Stimulated activated CD4-positive, alpha-beta T cell treated with anti-CD3 and anti-CD28 coated beads, Interleukin-15, amount 100 ng/mL, for 1 hour (primary cell): ENCODE measurements at regions not wholly inside any gene's neighbourhood (a gene's known extent, or its start where the extent isn't known, plus 50 kb on each side); places are given as distances from the start of the nearest gene placed in this dataset.

Experiments
- DNase-seq, 2 donors: peaks; one replicate each; pipeline ENCODE4 v3.0.0-alpha.2; 2020; ENCODE audit warnings: low read depth in 1 of 2, low spot score in 1 of 2

DNA sequence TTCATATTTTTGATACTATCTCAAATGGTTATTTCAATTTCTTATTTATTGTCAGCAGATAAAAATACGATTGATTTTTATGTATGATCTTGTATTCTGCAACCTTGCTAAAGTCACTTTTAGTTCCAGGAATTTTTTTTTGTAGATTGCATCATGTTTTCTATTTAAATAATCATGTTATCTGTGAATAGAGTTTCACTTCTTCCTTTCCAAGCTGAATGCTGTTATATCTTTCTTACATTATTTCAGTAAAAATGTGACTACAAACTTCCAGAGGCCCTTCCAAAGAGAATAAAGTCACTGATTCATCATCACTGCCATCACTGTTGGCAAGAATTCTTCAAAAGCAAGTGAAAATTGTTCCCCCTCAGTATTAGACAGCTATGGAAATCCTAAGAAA, 104.7 kb upstream of the RAP1B start:
- no peak for DNase-seq

DNA sequence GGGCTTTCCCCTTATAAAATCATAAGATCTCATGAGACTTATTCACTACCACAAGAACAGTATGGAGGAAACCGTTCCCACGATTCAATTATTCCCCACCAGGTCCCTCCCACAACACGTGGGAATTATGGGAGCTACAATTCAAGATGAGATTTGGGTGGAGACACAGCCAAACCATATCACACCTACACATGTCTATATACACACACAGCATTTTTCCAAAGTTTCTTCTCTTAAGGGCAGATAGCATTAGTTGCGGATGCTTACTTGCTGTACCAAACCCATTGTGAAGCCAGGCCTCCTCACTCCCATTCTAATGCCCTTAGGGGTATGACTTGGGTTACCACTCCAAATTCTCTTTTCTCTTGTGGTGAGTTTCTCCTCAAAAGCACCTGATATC, 104.1 kb upstream of the RAP1B start:
- no peak for DNase-seq

DNA sequence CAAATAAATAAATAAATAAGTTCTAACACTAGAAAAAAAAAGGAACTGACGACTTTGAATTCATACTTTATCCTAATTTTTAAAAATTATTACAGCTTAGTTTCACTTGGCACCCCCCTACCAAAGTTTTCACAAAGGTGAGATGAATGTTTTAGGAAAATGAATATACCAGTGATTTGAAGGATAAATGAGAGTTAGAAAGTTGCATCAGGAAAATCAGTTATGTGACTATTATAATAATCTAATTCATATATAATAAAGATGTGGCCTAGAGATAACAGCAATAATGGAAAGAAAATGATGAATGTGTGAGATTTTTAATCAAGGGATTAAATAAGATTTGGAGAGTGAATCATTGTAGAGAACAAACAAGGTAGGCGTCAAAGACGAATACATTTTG, 103.0 kb upstream of the RAP1B start:
- no peak for DNase-seq

DNA sequence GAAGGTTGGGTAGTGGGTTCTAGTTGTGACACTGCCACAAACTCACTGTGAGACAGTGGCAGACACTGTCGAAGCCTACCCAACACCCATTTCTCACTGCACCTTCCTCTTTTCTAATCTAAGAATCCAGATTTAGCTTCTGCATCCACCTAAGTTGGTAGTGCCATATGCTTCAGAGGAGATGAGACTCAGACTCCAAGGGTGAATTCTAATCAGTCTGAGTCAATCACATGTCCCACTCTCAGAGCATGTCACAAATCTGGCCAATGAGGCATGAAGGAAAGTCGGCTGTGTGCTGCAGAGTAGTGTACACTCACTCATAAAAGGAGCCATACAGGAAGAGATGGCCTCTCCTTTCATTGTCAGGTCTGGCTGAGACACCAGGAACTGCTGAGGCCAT, 102.1 kb upstream of the RAP1B start:
- no peak for DNase-seq

DNA sequence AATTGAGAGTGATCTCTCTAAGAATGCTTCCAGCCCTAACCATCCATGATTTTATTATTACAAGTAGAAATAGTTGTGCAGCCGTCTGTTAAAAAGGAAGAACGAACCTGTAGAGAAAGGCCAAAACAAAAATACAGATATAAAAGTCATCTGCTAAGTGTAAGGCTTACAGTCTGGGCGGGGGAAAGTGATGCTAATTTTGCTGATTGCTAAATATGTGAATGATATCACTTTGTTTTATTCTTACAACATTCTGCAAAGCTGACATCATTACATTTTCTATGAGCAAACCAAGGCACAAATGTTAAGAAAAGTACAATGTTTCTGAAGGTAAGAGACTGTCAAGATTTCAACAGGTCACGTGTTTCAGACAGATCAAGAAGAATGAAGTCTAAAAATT, 101.5 kb upstream of the RAP1B start:
- DNase-seq, result no peak

DNA sequence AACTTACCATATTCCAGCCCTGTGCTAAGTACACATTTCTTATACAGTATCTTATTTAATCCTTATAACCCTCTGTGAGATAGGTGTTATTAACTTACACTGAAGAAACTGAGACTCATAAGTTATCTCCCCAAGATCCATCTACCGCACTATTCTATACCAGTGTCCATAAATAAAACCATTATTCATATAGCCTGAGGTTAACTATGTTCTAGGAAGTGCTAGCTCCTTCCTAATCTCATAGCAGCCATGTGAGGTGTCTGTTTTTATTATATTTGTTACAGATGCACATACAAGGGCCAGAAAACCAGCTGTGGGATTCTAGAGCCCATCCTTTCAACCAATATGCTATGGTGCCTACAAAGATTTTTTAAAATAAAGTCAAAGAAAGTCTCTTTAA, 100.3 kb upstream of the RAP1B start:
- DNase-seq, result no peak

DNA sequence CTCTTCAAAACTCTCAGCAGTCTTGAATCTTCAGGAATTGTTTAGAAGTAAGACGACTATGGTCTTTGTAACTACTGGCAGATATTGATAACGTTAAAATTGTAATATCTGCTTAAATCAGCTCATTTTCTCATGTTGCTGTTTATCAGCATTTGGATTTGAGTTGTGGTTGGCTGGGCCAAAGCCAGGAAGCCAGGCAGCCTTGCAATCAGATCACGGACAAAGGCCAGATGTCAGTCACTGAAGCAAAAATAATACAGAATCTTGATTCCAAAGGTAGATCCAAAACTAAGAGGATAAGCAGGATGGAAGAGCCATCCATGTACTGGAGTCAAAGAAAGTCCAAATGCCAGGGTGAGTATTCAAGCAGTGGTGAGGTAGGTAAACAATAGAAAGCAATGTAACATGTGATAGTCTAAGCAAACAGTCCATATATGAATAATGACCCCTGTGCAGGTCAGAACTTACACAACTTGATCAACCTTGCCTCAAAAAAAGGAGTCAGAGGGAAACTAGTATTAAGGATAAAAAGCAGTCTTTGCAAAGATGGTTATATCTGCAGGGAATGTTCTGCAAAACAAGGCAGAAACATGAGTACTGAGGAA, 95.8 kb upstream of the RAP1B start:
- DNase-seq, result no peak

DNA sequence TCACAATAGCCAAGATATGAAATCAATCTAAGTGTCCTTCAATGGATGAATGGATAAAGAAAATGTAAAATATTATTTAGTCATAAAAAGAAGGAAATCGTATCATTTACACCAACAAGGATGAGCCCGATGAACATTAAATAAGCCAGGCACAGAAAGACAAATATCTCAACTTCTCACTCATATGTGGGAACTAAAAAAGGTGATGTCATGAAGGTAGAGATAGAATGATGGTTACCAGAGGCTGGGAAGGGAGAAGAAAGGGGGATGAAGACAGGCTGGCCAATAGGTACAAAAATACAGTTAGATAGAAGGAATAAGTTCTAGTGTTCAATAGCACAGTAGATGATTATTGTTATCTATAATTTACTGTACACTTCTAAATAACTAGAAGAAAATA, 94.9 kb upstream of the RAP1B start:
- DNase-seq, result no peak

DNA sequence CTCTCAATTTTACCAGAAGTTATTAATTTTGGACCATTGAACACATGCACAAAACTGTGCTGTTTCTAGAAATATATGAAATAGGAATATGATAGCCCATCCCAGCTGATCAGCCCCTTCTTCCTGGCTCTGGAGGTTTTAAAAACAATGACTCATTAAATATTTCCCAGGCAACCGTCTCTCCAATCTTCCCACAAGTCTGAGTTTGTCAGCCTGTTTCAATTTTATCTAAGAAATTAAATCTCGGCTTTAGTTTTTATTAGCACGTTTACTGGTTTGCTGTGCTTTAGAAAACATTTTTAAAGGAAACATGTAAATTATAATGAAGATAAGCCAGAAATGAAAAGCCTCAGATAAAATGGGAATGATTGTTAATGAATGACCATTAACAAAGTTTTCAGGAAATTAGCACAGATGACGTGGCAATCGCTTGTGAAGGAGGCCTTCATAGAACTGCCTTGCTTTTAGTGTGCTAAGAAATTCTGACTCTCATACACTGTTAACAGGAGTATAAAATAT, 89.3 kb upstream of the RAP1B start:
- no peak for DNase-seq

DNA sequence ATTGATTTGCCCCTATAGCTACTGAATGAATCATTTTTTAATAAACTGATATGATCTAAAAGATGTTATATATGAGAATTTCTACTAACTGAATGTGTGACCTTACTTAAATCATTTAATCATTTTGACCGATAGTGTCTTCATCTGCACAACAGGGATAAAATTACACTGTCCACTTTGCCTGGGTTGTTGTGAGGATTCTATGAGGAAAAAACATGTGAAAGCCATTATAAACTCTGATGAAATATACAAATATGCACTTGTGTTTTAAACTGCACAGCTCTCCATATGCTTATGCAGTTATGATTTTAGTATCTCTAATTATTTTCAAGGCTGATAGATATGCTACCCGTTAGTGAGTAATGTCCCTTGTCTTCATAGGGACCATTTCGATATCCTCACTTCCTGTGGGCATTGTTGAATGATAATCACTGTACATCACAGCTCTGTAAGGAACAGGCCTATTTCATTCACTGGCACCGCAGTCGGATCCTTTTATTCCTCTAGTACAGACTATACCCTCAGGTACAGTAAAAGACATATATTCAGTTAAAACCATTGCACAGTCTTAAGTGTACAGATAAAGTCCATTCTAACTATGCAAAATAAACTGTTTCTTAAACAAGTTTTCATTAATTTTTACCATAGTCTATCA, 88.7 kb upstream of the RAP1B start:
- no peak for DNase-seq

DNA sequence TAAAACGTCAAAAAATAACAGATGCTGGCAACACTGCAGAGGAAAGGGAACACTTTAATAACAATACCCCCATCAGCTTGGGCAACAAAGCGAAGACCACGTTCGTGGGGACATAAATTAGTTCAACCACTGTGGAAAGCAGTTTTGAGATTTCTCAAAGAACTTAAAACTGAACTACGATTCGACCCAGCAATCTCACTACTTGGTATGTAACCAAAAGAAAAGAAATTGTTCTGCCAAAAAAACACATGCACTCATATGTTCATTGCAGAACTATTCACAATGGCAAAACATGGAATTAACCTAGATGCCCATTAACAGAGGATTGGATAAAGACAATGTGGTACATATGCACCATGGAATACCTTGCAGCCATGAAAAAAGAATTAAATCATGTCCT, 81.2 kb upstream of the RAP1B start:
- no peak for DNase-seq

DNA sequence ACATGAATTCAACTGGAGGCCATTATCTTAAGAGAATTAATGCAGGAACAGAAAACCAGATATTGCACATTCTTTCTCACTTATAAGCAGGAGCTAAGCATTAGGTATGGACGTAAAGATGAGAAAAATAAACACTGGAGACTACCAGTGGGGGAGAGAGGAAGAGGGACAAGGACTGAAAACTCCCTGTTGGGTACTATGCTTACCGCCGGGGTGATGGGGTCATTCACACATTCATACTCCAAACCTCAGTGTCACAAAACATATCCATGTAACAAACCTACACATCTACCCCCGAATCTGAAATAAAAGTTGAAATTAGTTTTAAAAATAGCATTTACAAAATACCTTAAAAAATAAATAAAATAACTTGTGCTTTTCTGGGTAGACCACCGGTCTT, 80.8 kb upstream of the RAP1B start:
- no peak for DNase-seq

DNA sequence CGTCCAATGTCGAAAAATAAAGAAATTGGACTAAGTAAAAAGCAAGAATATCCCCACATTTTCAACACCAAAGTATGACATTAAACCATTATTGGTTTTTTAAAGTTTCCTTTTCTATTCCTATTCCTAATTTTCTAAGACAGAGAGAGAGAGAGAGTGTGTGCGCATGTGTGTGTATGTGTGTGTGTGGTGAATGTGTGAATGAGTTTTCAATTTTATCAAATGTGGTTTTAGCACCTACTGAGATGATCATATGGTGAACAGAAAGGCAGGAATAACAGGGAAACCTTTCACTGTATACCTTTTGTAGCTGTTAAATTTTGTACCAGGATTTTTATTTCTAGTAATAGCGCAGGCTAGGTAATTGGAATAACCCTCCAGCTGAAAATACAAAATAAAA, 80.4 kb upstream of the RAP1B start:
- no peak for DNase-seq

DNA sequence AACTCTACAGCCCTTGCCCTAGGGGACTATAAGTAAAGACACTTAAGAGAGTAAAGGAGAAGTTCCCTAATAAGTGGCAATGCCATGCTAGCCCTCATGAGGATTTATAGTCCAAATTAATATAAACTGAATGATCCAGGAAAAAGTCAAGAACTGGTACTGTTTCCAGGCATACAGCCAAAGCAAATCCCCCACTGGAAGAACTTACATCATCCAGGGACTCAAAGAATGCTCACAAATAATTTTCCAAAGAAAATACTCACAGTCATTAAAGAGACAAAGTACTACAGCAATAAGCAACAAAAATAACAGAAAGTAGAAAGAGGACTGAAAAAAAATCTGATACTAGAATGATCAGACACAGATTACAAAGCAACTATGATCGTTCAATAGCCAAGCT, 79.7 kb upstream of the RAP1B start:
- DNase-seq, result no peak

DNA sequence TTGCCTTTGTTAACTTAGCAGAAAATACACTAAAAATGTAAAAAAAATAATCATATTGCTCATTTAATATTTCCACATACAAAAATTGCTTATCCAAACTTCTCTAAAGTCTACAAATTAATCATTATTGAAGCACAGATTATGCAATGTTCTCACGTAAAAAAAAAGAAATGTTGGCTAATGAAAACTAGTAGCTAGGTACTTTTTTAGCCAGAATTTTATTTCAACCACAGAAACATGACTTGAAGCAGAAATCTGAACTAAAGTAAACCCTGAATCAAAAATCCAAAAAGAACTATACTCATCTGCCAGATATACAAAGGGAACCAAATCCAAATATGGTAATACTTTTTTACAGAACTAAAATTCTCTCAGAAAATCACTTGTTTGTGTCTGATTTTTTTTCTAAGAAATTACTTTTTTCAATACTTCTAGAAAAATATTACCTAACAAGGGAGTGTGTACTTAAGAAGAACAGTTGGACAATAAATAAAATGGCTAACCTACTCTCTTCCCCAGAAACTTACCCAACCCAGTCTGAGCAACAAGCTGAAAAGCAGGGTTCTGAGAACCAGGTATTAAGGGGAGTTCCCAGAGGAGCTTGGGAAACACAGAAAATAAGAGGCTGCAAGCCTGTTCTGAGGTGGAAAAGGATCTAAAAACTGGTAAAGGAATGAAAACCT, 78.4 kb upstream of the RAP1B start:
- DNase-seq, result no peak

DNA sequence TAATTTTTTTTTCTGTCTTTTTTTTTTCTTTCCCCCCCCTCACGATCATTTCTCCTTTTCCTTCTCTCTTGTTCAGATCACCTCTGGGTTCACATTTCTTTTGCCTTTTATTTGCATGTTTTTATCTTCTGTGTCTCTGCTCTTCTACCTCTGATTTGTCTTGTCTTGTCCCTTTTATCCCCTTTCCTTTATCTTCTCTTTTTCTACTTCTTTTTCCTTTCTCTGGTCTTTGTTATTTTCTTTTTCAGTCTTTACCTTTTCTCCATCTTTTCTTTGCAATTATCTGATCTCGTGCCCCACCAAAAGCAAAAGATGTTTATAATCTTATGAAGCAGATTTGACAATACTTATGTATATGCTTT, 77.8 kb upstream of the RAP1B start:
- DNase-seq, result no peak

DNA sequence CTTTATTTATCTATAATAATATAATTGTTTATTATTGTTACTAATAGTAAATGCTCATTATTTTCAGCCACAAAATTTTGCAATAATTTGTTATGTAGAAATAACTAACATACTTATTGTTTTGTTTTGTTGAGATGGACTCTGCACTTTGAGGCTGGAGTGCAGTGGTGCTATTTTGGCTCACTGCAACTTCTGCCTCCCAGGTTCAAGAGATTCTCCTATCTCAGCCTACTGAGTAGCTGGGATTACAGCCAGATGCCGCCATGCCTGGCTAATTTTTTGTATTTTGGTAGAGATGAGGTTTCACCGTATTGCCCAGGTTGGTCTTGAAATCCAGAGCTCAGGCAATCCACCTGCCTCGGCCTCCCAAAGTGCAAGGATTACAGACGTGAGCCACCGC, 76.6 kb upstream of the RAP1B start:
- DNase-seq, result no peak

DNA sequence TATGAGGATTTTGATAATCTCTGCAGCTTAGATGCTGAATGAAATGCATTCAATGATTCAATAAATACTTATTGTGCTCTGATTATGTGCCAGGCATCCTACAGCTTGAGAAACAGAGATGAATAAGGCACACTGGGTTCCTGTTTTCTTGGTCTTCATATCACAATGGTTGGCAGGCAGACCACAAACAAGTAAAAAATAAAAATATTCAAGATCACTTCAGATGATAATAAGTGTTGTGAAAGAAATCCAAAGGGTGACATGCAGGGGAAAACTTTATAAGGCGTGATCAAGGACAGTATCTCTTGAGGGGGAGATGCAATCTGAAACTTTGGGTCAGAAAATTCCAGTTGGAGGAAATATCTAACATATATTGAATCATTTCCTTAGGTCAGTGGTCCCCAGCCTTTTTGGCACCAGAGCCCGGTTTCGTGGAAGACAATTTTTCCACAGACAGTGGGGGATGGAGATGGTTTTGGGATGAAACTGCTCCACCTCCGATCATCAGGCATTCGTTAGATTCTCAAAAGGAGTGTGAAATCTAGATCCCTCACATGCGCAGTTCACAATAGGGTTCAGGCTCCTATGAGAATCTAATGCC, 73.7 kb upstream of the RAP1B start:
- DNase-seq, result no peak

DNA sequence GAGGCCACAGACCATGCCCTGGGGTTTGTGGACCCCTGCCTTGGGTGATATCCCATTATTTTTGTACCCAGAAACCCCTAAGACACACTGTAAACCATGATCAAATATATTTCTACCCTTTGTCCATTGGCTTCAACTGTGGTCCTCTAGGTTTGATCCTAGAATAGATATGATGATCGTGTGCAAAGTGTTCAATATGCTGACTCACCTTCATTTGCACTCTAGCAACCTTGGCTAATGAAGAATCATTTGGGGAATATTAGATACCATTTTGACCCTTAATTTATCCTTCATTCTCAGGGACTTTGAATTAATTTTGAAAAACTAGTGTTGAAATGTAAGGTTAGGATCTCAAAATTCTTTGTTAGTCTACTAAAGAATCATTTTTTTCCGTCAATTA, 73.1 kb upstream of the RAP1B start:
- no peak for DNase-seq

DNA sequence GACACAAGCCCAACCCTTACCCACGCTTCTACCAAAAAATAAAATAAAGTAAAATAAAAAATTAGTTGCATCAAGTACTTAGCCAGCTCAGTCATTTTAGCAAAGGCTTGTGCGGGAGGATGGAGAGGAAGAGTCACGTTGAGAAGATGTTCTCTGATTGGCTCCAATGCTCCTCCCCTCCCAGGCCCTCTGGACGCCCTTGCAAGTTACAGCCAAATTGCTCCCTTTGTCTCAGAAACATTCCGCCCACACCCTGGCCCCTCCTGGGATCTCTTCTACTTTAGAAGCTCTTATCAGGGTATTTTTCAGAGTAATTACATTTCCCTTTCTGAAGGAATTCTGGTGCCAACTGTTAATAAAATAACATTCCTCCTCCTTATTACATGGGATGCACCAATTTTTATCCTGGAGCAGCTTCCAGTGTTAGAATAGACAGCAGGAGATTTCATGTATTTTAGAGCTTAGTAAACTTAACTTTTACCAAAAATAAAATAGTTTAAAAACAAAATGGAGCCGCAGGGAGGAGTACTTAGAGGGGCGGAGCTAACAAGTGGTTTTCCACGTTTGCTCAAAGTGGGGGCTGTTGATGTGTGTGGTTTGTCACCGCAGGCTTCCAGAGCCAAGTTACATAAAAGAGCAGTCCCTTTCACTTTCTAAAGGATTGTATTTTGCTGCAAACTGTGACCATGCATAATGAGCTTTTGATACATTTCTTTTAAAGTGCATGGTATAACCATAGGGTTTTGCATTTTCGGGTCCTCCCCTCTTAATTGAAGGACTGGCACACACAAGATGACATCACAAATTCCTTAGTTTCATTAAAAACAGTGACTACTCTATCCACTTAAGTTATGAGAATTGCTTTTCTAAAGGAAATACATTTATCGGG, 71.7 kb upstream of the RAP1B start:
- DNase-seq, result no peak

DNA sequence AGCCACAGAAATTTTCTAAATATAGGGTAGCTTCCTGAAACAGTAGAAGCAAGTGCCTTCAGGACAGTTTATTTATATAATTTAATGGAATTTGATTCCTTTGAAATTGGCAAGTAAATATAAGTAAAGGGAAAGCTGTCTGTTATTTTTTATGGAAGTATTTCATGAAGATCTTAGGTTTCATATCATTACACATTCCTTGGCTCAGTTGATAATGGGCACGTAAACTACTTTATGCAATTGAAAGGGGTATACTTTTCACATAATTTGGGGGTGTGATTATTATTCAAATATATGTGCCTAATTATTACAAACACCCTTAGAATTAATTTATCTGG, 71.1 kb upstream of the RAP1B start:
- DNase-seq, result no peak
